ENCODE measurements at regions not wholly inside any gene's neighbourhood (a gene's known extent, or its start where the extent isn't known, plus 50 kb on each side); places are given as distances from the start of the nearest gene placed in this dataset.

DNA sequence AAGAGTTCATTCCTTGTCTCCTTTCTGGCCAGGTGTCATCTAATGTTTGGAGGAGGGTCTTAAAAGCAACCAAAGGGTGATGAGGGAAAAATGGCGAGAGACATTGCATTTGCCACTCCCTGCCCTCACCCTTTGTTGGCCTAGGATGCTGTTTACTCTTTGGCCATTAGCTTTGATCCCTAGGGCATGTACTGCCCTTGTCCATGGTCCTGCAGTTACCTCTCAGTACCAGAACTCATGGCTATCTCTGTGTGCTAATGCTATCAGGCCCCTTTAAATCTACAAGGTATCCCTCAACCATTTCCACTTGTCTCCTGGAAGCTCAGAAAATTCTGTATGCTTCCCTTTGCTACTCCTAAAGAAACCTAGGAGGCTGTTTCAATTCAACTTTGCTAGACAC is 424.8 kb upstream of the PLXNA2 start:
- TF ChIP-seq CTCF (IDR thresholded peaks at IDR 0.05), result no peak
- ATAC-seq (no peak), DNase-seq (no peak)
- no peak overlapping the region for H3K4me3 ChIP-seq
- no peak overlapping the region for H3K27ac ChIP-seq
- WGBS, 2 donors, result 51 to 65% methylated on average over 1 of the region's 1 CpG
- H3K4me1 ChIP-seq, result no peaks in the 10 kb centered on the region
- no peaks in the 10 kb centered on the region for H3K9me3 ChIP-seq
- peaks cover 0 to under 1% (median 0%) of the 10 kb centered on the region in 7 donors for H3K27me3 ChIP-seq
- intact Hi-C loops (cut with DNase I), result no loop called here
- H3K36me3 ChIP-seq, result no peaks in the 10 kb centered on the region

GRCh38 chr1:208670778-208671177 is 426.6 kb upstream of the PLXNA2 start:
- Histone ChIP-seq H3K4me3 (no peak overlapping the region), H3K27ac (no peak overlapping the region), H3K9me3 (no peaks in the 10 kb centered on the region), H3K27me3 (peaks cover 0 to 4% (median 0%) of the 10 kb centered on the region in 7 donors), H3K4me1 (no peaks in the 10 kb centered on the region), H3K36me3 (no peaks in the 10 kb centered on the region)
- intact Hi-C loops (cut with DNase I), result no loop called here
- 67 to 70% methylated on average over 2 of the region's 2 CpGs for WGBS, 2 donors
- no peak for TF ChIP-seq CTCF (IDR thresholded peaks at IDR 0.05)
- DNase-seq (no peak), ATAC-seq (no peak)

GRCh38 chr1:208681878-208682663 is 437.9 kb upstream of the PLXNA2 start:
- Histone ChIP-seq H3K27ac (peak overlapping the region in 7 of 10 donors; percentile 11 to 75 (median 46)), H3K9me3 (no peaks in the 10 kb centered on the region), H3K27me3 (no peaks in the 10 kb centered on the region), H3K4me1 (peaks cover 0 to 22% (median 7%) of the 10 kb centered on the region in 9 donors), H3K36me3 (no peaks in the 10 kb centered on the region), H3K4me3 (no peak overlapping the region)
- no peak for TF ChIP-seq CTCF (IDR thresholded peaks at IDR 0.05)
- DNase-seq (peak in 1 of 2 donors; percentile 6), ATAC-seq (peak in 5 of 8 donors; percentile 45 to 83 (median 66))
- intact Hi-C loops (cut with DNase I), result no loop called here
- WGBS, 2 donors, result 41 to 51% methylated on average over 4 of the region's 4 CpGs

- WGBS, 2 donors, result 7 to 9% methylated on average over 2 of the region's 2 CpGs
- ATAC-seq (peak in 1 of 8 donors; percentile 36), DNase-seq (no peak)
- Histone ChIP-seq H3K27me3 (no peaks in the 10 kb centered on the region), H3K27ac (peak overlapping the region in 6 of 10 donors; percentile 33 to 75 (median 56)), H3K9me3 (no peaks in the 10 kb centered on the region), H3K36me3 (no peaks in the 10 kb centered on the region), H3K4me3 (no peak overlapping the region), H3K4me1 (peaks cover 0 to 22% (median 7%) of the 10 kb centered on the region in 9 donors)
- TF ChIP-seq CTCF (IDR thresholded peaks at IDR 0.05), result no peak
- intact Hi-C loops (cut with DNase I), result no loop called here
These were observed 438.5 kb upstream of the PLXNA2 start for GRCh38 chr1:208682664-208683013.

Data from heart right ventricle (tissue), 16 donors.